Glomerular endothelial cell (primary cell): ENCODE measurements at regions not wholly inside any gene's neighbourhood (a gene's known extent, or its start where the extent isn't known, plus 50 kb on each side); places are given as distances from the start of the nearest gene placed in this dataset.
"Not testable (repeated sequence)": the region's sequence is repeated elsewhere in the genome, so short reads cannot be mapped to it uniquely, and the experiment has no call there.

Experiments used
- DNase-seq: peaks from one replicate; pipeline ENCODE4 v3.0.0-alpha.2; 2011; ENCODE audit warnings: low read depth, low spot score; ENCODE audit errors: extremely low read depth

DNA sequence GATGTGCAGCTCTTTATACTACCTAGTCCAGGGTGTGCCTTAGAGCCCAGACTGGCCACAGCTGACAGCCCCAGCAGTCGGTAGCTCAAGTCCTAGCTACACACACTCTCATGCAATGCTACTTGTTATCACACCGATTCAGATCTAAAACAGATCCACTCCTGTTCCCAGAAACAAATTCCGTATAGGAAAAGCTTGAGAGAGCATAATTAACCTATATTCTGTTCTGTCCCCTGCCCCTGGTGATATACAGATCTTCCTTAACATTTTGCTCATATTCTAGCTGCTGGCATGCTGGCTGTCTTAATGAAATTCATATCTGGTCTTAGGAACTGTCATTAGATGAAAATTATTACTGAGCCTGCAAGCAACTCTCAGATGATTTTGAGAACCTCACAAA lies 204.3 kb downstream of the SOX2 start:
- DNase-seq, result no peak

DNA sequence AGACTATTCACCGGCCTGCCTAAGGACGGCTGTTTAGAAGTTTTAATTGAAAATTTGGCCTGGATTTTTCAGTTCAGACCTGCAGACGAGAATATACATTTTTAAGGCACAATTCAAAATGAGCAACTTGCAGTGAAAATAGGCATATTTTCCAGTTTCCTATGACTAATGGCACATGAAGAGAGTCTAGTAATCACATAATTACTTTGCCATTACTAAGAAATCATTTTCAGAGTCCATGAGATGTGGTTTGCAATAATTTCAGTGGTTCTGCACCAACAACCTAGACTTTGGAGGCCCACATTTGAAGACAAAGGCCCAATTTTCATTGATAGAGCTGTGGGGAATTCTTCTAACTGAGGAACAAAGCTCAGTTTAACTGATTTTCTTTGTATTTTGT lies 205.3 kb downstream of the SOX2 start:
- DNase-seq, result no peak

DNA sequence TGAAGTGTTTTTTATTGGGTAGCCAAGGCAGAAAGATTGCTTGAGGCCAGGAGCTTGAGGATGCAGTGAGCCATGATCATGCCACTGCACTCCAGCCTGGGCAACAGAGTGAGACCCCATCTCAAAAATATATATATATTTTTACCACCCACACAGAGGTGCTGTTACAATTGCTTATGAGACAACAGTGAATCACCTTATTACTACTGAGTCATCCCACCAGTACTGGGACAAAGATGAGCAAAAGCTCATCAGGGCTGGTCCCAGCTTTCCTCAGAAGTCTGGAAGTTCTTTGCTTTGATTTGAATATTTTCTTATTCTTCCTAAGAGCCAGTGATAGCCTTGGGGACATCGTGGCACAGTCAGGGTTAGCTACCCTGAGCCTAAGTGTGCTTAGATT lies 207.7 kb downstream of the SOX2 start:
- no peak for DNase-seq

DNA sequence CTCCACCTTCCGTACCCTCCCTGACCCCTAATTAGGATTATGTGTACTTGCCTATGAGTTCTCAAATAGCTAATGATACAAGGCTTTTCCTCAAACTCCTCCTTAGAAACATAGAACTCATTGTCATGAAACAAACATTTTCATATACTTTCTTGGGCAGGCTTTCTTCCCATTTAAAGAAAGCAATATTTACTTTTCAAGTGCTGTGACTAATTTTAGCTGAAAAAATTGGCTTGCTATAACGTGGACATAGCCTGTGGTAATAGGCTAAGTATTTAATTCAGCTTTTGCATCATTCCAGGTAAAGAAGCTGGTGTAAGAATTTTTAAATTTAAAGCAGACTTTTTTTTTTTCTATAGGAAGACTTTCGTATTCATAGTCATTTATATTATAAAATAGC lies 208.7 kb downstream of the SOX2 start:
- no peak for DNase-seq

DNA sequence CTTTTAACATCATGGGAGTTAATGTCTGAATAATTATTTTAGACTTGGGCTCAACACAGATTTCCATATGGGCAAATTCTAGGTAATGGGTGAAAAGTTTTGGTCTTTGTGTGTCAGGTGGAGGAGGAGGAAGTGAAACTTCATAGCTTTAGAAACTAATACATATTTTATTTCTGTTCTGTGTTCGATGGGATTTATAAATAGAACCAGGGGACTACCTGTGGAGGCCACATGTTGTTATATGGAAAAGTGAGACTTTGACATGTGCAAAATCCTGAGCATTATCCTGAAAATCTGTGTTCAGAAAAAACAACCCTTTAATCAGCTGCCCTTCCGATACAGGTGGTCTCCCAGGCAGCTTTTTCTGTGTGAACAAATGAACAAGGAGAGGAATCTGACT lies 209.5 kb downstream of the SOX2 start:
- no peak for DNase-seq

DNA sequence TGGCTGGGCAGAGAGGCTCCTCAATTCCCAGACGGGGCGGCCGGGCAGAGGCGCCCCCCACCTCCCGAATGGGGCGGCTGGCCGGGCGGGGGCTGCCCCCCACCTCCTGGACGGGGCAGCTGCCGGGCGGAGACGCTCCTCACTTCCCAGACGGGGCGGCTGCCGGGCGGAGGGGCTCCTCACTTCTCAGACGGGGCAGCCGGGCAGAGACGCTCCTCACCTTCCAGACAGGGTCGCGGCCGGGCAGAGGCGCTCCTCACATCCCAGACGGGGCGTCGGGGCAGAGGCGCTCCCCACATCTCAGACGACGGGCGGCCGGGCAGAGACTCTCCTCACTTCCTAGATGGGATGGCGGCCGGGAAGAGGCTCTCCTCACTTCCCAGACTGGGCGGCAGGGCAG lies 214.1 kb downstream of the SOX2 start:
- DNase-seq, result not testable (repeated sequence)

DNA sequence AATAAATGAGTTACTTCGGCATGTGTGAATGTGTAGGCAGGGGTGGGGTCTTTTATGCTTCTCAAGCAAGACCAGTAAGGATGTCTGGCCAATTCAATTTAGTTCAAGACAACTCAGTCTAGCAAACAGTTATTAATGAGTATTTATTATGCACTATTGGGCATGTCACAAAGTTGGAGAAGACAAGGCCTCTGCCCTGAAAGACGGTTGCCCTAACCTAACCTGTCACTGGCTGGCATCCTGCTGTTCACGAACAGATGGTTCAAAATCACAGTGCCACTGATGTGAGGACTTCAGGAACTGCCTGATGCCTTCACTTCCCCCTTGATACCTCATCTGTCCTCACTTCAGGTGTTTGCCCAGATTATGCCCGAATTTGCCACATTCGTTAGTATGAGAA lies 217.8 kb downstream of the SOX2 start:
- no peak for DNase-seq

DNA sequence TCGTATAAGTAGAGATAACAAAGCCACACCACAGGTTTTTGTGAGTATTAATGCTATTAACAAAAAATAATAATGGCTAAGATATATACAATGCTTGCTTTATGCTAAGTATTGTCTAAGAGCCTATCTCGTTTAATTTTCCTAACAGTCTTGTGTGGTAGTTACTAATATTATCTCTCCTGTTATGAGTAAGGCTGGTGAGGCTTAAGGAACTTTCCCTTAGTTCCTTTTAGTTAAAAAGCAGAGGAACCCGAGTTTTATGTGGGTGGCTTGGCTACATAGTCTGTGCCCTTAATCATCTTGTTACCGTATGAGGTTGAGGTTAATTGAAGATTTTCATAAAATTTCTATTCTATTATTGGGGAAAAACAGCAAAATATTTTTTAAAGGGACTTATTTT lies 218.4 kb downstream of the SOX2 start:
- DNase-seq, result no peak

DNA sequence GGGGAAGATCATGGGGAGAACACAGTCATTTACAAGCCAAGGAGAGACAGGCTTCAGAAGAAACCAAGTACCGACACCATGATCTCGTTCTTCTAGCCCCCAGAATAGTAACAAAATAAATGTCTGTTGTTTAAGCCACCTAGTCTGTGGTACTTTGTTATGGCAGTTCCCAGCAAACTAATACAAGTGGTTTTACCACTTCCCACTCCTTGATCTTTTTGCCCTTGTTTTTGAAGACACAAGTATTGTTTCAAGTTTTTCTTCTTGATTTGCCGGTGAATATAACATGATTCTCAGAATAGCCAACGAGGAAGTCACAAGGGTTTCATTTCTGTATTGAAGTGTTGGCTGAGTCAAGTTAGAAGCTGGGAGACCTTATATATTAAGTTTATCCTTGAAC lies 220.3 kb downstream of the SOX2 start:
- no peak for DNase-seq

DNA sequence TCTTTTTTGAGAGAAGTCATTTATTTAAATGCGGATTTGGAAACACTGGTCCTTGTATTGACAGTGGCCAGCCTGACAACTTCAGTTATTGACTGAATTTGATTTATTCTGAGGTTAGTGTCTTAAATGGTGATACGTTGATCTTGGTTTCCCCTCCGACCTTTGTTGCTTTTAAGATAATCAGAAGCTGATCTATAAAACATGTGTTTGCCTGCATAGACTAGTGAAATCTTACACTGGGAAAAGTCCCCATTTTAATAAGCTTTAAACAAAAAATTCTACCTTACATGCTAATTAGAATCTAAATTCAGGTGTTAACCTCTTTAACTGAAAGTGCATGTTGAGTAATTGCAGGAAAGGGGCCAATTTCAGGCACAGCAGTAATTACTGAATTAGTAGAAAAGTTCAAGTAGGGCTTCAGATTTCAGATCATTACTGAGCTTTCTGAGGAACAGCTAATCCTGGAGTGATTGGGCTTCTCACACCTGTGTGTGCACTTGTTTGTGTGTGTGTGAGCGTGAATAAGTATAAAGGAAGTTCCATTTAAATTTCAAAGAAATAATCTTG lies 221.4 kb downstream of the SOX2 start:
- no peak for DNase-seq

DNA sequence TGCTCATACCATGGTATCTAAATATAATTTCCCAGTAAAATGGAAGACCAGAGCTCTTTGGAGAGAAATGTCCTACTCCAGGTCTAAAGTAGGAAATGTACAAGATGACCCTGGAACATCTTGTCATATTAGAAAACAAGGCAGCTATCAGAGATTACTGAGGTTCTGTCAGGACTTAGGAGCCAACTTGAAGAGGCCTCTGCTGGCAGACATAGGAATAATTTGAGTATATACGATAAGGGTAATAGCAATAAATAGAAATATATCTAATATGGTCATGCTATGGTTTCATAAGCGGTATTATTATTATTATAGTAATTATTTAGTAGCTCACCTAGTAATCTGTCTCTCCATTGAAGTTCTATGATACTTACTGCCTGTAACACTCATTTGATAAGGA lies 224.2 kb downstream of the SOX2 start:
- no peak for DNase-seq

DNA sequence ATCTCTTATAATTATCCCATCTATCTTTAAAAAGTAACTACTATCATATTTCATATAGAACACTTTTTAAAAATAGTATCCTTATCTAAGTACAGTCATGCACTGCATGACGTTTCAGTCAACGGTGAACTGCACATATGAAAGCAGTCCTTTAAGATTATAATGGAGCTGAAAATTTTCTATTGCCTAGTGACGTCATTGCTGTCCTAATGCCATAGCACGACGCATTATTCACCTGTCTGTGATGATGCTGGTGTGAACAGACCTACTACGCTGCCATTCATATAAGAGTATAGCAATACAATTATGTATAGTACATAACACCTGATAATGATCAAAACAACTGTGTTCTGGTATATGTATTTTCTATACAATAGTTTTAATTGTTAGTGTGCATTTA lies 225.0 kb downstream of the SOX2 start:
- no peak for DNase-seq

DNA sequence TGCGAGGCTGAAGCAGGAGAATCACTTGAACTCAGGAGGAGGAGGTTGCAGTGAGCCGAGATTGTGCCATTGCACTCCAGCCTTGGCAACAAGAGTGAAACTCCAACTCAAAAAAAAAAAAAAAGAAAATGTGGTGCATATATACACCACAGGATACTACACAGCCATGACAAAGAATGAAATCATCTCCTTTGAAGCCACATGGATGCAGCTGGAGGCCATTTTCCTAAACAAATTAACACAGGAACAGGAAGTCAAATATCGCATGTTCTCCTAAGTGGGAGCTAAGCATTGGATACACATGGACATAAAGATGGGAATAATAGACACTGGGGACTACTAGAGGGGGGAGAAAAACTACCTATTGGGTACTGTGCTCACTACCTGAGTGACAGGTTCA lies 226.9 kb downstream of the SOX2 start:
- not testable (repeated sequence) for DNase-seq

DNA sequence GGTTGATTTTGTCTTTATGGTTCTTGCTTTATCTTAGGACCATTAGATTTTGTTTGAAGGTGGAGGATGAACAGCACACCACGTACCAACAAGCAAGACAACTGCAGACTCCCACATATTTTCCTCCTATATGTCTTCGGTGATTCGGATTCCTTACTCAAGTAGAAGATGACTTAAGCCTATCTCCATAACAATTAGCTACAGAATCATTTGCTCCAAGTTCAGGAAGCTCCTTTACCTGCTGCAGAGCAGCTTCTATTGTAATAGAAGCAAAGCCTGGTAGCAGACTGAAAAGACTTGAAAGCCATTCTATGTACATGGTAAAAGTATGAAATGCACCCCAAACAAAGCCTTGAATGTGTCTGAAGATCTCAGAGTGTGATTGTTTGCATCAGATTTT lies 229.0 kb downstream of the SOX2 start:
- no peak for DNase-seq

DNA sequence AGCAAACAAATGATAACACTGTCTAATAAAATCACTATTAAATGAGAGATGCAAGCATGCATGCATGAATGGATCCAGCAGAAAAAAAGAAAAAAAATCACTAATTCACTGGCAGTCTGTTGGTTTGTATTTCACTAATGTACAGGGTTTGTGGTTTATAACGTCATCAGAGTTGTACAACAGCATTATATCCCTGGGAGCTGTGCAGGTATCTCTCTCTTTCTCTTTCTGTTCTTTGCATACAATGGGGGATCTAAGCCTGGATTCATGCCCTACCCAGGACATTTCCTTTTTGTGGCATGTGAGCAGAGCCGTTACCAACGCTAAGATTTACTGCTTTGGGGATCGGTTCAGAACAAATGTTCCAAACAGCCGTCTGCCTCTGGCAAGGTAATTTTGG lies 229.5 kb downstream of the SOX2 start:
- DNase-seq, result no peak

DNA sequence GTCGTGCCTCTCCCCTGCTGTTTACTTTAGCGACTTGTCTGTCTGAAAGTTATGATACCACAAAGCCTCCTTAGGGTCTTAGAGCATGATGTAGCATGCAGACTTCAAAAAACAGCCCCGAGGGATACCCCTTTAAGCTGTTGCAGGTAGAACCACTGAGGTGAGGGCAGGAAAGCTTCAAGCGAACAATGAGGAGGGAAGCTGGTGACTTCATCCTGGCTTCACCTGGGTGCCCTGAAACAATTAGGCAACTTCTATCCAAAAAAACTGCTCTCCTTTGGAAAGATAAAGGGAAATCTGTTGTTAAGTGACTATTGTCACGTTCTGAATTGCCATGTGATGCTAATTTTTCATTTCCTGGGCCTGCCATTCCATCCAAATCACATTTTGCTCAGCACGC lies 231.6 kb downstream of the SOX2 start:
- no peak for DNase-seq

DNA sequence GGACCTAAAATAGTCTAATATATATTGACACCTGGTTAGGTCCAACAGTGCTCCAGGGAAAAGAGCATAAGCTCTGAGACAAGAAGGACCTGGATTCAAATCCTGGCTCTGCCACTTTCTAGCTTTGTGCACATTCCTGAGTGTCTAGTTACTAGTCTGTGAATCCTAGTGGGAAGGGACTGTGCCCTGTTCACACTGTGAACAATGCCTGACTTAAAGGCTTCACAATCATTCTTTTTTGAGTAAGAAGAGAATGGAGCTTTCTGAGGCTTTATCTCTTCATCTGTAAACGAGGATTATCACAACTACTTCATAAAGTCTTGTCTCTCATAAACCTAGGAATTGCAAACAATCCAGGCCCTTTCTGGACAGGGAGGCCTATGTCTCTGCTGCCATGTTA lies 235.9 kb downstream of the SOX2 start:
- no peak for DNase-seq

DNA sequence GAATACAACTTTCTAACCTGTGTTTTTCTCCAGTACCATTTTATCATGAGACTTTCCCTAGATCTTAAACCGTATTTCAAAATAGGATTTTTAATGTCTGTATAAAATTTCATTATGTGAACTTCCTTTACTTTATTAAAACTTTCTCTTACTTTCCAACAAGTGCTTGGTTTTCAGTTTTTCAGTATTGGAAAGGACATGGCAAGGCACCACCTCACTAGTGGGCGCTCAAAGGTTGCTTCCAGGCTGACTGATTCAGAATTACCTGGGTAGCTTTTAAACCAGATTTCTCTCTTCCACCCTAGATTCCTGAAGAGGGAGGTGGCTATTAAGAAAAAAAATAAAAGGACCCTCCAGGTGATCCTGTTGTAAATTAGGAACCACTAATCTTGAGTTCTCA lies 236.6 kb downstream of the SOX2 start:
- DNase-seq, result no peak

DNA sequence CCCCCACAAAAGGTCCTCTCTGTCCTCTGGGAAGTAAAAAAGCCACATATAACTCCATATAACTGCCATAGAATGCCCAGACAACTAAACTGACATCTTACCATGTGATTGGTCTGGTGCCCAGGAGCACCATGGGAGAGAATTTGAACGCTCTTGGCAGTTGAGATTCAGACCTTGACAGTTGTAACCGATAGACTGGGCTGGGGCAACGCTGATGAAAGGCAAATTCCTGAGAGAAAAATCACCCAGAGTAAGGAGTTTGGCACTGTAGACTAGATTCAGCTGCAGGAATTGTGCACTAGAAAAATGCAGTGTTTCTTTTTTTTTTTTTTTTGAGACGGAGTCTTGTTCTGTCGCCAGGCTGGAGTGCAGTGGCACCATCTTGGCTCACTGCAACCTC lies 240.5 kb downstream of the SOX2 start:
- no peak for DNase-seq

DNA sequence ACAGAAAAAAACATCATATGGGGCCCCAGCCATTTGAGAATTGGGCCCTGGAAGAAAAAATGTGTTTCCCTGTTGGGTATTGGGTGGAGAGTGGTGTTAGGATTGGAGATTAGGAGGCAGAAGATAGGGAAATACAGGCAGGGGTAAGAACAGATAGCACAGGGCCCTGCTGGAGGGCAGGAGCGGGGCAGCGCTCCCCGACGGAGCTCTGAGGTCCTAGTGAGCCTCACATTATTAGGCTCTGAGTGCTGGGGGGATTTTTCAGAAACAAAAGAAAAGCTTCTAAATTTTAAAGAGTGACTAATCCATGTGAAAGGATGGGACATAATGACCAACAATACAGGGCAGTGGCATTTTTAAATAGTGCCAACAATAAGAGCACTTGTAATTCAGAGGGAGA lies 241.2 kb downstream of the SOX2 start:
- DNase-seq, result no peak

DNA sequence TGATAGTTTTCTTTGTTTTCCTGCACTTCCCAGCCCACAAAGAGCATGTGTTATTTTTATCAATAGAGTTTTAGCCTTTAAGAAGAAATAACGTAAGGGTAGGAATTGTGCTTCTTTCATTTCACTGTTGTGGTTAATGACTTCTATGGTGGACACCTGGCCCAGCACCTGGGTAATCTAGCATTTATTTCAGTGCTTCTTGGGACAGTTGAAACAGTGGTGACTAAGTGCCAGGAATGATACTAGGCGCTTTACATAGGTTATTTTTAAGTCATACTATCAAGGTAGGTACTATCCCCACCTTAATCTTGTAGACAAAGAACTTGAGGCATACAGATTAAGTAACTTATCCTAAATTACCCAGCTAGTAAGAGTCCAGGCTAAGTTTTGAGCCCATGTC lies 243.8 kb downstream of the SOX2 start:
- no peak for DNase-seq

DNA sequence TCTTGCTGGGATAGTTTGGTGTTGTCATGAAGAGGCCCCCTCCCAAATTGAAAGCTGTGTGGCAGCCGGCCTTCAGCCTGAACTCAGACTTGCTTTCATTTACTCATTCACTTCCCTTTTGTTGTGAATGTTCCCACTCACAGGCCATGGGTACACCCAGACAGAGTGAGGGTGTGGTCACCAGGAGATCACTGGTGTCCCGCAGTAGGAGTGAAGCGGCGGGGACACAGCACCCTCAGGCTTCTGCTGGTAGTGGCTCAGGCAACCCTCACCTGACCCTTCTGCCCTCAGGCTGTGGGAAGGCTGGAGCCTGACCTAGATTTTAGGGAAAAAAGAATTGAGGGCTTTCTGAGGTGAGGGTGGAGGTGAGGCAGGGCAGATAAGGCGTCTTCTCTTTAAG lies 244.4 kb downstream of the SOX2 start:
- DNase-seq, result no peak

DNA sequence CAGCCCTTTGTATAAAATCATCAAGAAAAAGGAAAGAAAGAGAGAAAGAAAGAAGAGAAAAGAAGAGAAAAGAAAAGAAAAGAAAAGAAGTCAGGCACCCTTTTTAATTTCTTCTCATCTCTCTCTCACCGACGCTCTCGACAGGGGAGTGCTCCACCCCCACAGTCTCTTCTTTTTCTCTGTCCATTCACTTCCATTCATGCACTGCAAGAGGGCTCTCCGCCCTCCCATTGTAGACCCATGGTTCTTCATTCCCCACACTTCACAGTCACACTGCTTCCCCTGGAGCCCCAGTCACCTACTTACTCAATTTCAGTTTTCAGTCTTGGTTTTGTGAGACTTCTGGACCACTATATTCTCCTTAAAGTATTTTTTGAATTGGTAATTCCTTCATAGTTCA lies 254.7 kb downstream of the SOX2 start:
- no peak for DNase-seq

DNA sequence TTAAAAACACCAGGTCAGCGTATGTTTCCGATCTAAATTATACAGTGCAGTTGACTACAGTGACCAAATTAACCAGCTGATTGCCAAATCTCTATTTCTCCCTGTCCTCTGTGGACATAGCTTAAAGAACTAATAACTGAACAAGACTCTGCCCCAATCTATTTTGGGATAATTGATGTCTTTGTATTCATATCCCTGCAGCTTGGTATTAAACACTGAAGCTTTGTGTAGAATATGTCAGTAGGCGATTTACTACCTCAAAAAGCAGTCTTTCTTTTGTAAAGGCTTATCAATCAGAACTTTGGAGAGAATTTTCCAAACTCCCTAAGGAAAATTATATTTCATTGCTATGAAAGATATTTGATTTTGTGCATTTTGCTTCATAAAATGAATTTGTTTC lies 258.2 kb downstream of the SOX2 start:
- DNase-seq, result no peak
